ENCODE measurements at regions not wholly inside any gene's neighbourhood (a gene's known extent, or its start where the extent isn't known, plus 50 kb on each side); places are given as distances from the start of the nearest gene placed in this dataset.

DNA sequence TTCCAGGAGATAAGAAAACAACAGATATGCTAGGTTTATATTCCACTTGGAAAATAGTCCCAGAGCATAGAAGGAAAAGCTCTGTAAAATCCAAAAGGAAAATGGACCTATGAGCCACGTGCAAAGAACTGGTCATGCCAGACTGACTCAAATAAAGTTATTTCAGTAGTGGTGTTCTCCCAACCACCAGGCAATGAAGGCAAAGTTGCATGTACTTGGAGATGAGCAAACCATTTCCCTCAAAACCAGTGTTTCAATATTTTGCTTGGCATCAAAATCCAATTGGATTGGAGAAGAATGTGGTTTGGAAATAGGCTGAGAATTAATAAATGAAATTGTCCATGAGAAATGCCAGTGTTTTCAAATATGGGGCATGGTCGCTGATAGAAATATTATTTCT, 237.5 kb downstream of the ICOS start:
- H2AFZ ChIP-seq (ENCODE audit: low read length), result no peak overlapping the region
- no peaks in the 10 kb centered on the region for H3K9me3 ChIP-seq (ENCODE audit: control insufficient read depth, insufficient read depth, low read depth, low read length)
- H3K27ac ChIP-seq (ENCODE audit: insufficient read depth, low read length), result no peak overlapping the region
- H3K4me1 ChIP-seq (ENCODE audit: control insufficient read depth, extremely low read depth, insufficient read depth, low read length), result no peaks in the 10 kb centered on the region
- no peaks in the 10 kb centered on the region for H3K36me3 ChIP-seq (ENCODE audit: control insufficient read depth, insufficient read depth, low read length)
- H4K20me1 ChIP-seq (ENCODE audit: control insufficient read depth, extremely low read depth, insufficient read depth, low read length), result no peaks in the 10 kb centered on the region
- no peak overlapping the region for H3K9ac ChIP-seq (ENCODE audit: insufficient read depth, low read length)
- no peak for DNase-seq (ENCODE audit: low read depth in 2 of 2)
- no peaks in the 10 kb centered on the region for H3K27me3 ChIP-seq (ENCODE audit: control insufficient read depth, insufficient read depth, low read length)
- no peak overlapping the region for H3K4me2 ChIP-seq (ENCODE audit: extremely low read depth, insufficient read depth, low read length)
- no peaks in the 10 kb centered on the region for H3K79me2 ChIP-seq (ENCODE audit: control insufficient read depth, insufficient read depth, low read length)
- H3K4me3 ChIP-seq (replicated peaks in 1 of 4; ENCODE audit: control extremely low read depth in 1 of 4, insufficient read depth in 1 of 4, low read depth in 3 of 4, low read length in 4 of 4), result no peak overlapping the region
- TF ChIP-seq, protein P1, sequence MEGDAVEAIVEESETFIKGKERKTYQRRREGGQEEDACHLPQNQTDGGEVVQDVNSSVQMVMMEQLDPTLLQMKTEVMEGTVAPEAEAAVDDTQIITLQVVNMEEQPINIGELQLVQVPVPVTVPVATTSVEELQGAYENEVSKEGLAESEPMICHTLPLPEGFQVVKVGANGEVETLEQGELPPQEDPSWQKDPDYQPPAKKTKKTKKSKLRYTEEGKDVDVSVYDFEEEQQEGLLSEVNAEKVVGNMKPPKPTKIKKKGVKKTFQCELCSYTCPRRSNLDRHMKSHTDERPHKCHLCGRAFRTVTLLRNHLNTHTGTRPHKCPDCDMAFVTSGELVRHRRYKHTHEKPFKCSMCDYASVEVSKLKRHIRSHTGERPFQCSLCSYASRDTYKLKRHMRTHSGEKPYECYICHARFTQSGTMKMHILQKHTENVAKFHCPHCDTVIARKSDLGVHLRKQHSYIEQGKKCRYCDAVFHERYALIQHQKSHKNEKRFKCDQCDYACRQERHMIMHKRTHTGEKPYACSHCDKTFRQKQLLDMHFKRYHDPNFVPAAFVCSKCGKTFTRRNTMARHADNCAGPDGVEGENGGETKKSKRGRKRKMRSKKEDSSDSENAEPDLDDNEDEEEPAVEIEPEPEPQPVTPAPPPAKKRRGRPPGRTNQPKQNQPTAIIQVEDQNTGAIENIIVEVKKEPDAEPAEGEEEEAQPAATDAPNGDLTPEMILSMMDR (conservative IDR thresholded peaks at IDR 0.05 in 1 of 2, IDR thresholded peaks at IDR 0.05 in 1 of 2; ENCODE audit: low read depth in 1 of 2, low read length in 2 of 2), result no peak
- TF ChIP-seq EZH2 (IDR thresholded peaks at IDR 0.05; ENCODE audit: low read length, missing control alignments), result no peak

DNA sequence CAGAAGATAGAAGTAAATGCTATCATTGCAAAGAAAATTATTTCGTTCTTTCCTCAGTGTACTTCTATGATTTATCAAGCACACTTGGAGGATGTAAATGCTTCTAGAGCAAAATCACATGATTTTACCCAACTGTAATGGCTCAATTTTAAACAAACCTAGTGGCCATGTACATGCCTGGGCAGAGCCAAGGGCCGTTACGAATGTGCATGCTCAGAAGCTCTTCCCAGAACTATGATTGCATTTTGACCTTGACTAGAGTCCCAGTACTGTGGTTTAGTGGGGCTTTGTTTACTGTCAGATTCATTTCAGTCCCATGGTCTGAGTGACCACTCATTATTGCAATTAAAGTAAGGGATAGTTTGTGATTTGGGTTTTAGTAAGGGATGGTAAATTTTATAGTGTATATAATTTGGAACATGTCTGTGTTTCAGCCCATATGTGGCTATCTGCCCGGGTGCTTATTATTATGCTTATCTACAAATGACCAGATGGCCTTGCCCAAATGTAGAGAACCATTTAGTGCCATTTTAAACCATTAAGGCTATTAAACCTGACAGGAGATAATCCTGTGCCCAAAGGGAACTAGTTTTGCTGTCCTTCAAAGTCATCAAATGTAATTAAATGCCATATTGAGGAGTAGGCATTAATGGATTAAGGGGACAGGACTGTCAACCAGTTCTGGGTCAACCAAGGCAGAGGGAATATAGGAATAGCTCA, 239.1 kb downstream of the ICOS start:
- H4K20me1 ChIP-seq (ENCODE audit: control insufficient read depth, extremely low read depth, insufficient read depth, low read length), result no peaks in the 10 kb centered on the region
- no peak overlapping the region for H3K9ac ChIP-seq (ENCODE audit: insufficient read depth, low read length)
- no peak overlapping the region for H3K4me3 ChIP-seq (replicated peaks in 1 of 4; ENCODE audit: control extremely low read depth in 1 of 4, insufficient read depth in 1 of 4, low read depth in 3 of 4, low read length in 4 of 4)
- H3K36me3 ChIP-seq (ENCODE audit: control insufficient read depth, insufficient read depth, low read length), result no peaks in the 10 kb centered on the region
- no peak overlapping the region for H3K27ac ChIP-seq (ENCODE audit: insufficient read depth, low read length)
- H3K27me3 ChIP-seq (ENCODE audit: control insufficient read depth, insufficient read depth, low read length), result no peaks in the 10 kb centered on the region
- H3K4me1 ChIP-seq (ENCODE audit: control insufficient read depth, extremely low read depth, insufficient read depth, low read length), result no peaks in the 10 kb centered on the region
- no peak overlapping the region for H3K4me2 ChIP-seq (ENCODE audit: extremely low read depth, insufficient read depth, low read length)
- no peaks in the 10 kb centered on the region for H3K9me3 ChIP-seq (ENCODE audit: control insufficient read depth, insufficient read depth, low read depth, low read length)
- no peak for TF ChIP-seq EZH2 (IDR thresholded peaks at IDR 0.05; ENCODE audit: low read length, missing control alignments)
- TF ChIP-seq, protein P1 (conservative IDR thresholded peaks at IDR 0.05 in 1 of 2, IDR thresholded peaks at IDR 0.05 in 1 of 2; ENCODE audit: low read depth in 1 of 2, low read length in 2 of 2), result no peak
- H2AFZ ChIP-seq (ENCODE audit: low read length), result no peak overlapping the region
- no peak for DNase-seq (ENCODE audit: low read depth in 2 of 2)
- H3K79me2 ChIP-seq (ENCODE audit: control insufficient read depth, insufficient read depth, low read length), result no peaks in the 10 kb centered on the region

DNA sequence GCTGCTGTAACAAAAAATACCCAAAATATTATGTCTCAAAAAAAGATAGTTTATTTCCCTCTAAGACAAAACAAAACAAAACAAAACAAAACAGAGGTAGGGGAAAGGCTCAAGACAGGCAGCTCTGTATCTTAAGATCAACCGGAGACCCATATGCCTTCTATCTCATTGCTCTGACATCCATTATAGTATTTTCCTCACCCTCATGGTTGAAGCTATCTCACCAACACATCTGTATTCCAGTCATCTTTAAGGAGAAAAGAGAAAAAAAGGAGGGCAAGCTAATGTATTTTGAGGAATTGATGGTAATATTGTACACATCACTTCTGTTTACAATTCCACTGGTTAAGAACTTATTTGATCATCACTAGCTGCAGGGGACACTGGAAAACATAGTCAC, 239.7 kb downstream of the ICOS start:
- Histone ChIP-seq H3K27me3 (ENCODE audit: control insufficient read depth, insufficient read depth, low read length) (no peaks in the 10 kb centered on the region), H3K4me3 (replicated peaks in 1 of 4; ENCODE audit: control extremely low read depth in 1 of 4, insufficient read depth in 1 of 4, low read depth in 3 of 4, low read length in 4 of 4) (no peak overlapping the region), H2AFZ (ENCODE audit: low read length) (no peak overlapping the region), H4K20me1 (ENCODE audit: control insufficient read depth, extremely low read depth, insufficient read depth, low read length) (no peaks in the 10 kb centered on the region), H3K27ac (ENCODE audit: insufficient read depth, low read length) (no peak overlapping the region), H3K9me3 (ENCODE audit: control insufficient read depth, insufficient read depth, low read depth, low read length) (no peaks in the 10 kb centered on the region), H3K4me1 (ENCODE audit: control insufficient read depth, extremely low read depth, insufficient read depth, low read length) (no peaks in the 10 kb centered on the region), H3K79me2 (ENCODE audit: control insufficient read depth, insufficient read depth, low read length) (no peaks in the 10 kb centered on the region), H3K9ac (ENCODE audit: insufficient read depth, low read length) (no peak overlapping the region), H3K4me2 (ENCODE audit: extremely low read depth, insufficient read depth, low read length) (no peak overlapping the region), H3K36me3 (ENCODE audit: control insufficient read depth, insufficient read depth, low read length) (no peaks in the 10 kb centered on the region)
- no peak for TF ChIP-seq EZH2 (IDR thresholded peaks at IDR 0.05; ENCODE audit: low read length, missing control alignments)
- TF ChIP-seq, protein P1 (conservative IDR thresholded peaks at IDR 0.05 in 1 of 2, IDR thresholded peaks at IDR 0.05 in 1 of 2; ENCODE audit: low read depth in 1 of 2, low read length in 2 of 2), result no peak
- no peak for DNase-seq (ENCODE audit: low read depth in 2 of 2)
